Neutrophil (primary cell): ENCODE measurements at regions not wholly inside any gene's neighbourhood (a gene's known extent, or its start where the extent isn't known, plus 50 kb on each side); places are given as distances from the start of the nearest gene placed in this dataset.
A peak's percentile ranks its signal among the peaks of the same experiment; 100 is the strongest.

ENCODE experiments used
- H3K27ac ChIP-seq: fragments of 200-600 bp; sonication (generic); 2 replicates; pipeline ENCODE4 v1.5.1; 2016; ENCODE audit warnings: mild to moderate bottlenecking, moderate library complexity
- H3K27me3 ChIP-seq: fragments of 200-600 bp; sonication (generic); 2 replicates; pipeline ENCODE4 v1.6.0; 2016; ENCODE audit warnings: mild to moderate bottlenecking
- H3K36me3 ChIP-seq: fragments of 200-600 bp; sonication (generic); 2 replicates; pipeline ENCODE4 v1.5.1; 2017
- H3K4me1 ChIP-seq, 2 experiments: fragments of 200-600 bp in 1 of 2; sonication (generic) in 1 of 2; 1 replicate in 1 of 2; 2 replicates in 1 of 2; pipeline versions ENCODE4 v1.5.1 to v1.6.1; 2013 to 2016; ENCODE audit warnings: low read depth in 1 of 2, low read length in 1 of 2, mild to moderate bottlenecking in 1 of 2, moderate library complexity in 1 of 2; ENCODE audit not compliant: control insufficient read depth in 1 of 2, insufficient read depth in 1 of 2
- H3K4me3 ChIP-seq, 2 experiments: fragments of 200-600 bp in 1 of 2; sonication (generic) in 1 of 2; 1 replicate in 1 of 2; 2 replicates in 1 of 2; pipeline ENCODE4 v1.5.1; 2013 to 2016; ENCODE audit warnings: low read depth in 1 of 2, low read length in 1 of 2, mild to moderate bottlenecking in 1 of 2, moderate library complexity in 1 of 2
- H3K9me3 ChIP-seq: fragments of 200-600 bp; sonication (generic); 2 replicates; pipeline ENCODE4 v1.5.1; 2016
- CTCF ChIP-seq: fragments of 200-600 bp; sonication (generic); IDR thresholded peaks from 2 replicates; pipeline ENCODE4 v1.5.1; 2016; ENCODE audit warnings: antibody characterized with exemption

DNA sequence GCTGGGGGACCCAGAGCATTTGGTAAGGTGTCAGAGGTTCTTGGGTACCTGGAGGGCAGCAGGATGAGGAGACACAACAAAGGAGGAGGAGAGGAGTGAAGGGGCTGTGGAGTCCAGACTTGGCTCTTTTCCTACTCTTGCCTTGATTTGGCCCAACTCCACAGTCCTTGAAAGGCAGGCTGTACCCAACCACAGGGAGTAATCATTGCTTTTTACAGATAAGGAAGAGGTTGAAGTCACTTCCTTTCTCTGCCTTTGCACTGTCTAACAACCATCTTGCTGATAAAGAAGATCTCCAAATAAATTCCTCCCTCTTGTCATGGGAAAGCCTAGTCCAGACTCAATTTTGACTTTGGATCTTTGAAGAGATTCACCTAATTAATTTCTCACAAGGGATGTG, 226.8 kb upstream of the HMGA2 start:
- no peaks in the 10 kb centered on the region for H3K9me3 ChIP-seq
- H3K36me3 ChIP-seq: no peaks in the 10 kb centered on the region
- TF ChIP-seq CTCF: no peak
- H3K4me3 ChIP-seq: no peak overlapping the region
- no peak overlapping the region for H3K27ac ChIP-seq
- H3K4me1 ChIP-seq: no peaks in the 10 kb centered on the region
- peaks cover 59% of the 10 kb centered on the region for H3K27me3 ChIP-seq

- no peak for TF ChIP-seq CTCF
- Histone ChIP-seq H3K27me3 (peaks cover 65% of the 10 kb centered on the region), H3K27ac (no peak overlapping the region), H3K4me3 (no peak overlapping the region), H3K9me3 (no peaks in the 10 kb centered on the region), H3K36me3 (no peaks in the 10 kb centered on the region), H3K4me1 (no peaks in the 10 kb centered on the region)
These were observed 225.6 kb upstream of the HMGA2 start for GRCh38 chr12:65598688-65599087.

GRCh38 chr12:65602253-65602609, 222.1 kb upstream of the HMGA2 start:
- H3K27me3 ChIP-seq: peaks cover 51% of the 10 kb centered on the region
- H3K4me3 ChIP-seq: no peak overlapping the region
- no peaks in the 10 kb centered on the region for H3K9me3 ChIP-seq
- no peaks in the 10 kb centered on the region for H3K36me3 ChIP-seq
- H3K27ac ChIP-seq: no peak overlapping the region
- H3K4me1 ChIP-seq: no peaks in the 10 kb centered on the region
- no peak for TF ChIP-seq CTCF

- peaks cover 45% of the 10 kb centered on the region for H3K27me3 ChIP-seq
- H3K4me1 ChIP-seq: no peaks in the 10 kb centered on the region
- H3K36me3 ChIP-seq: no peaks in the 10 kb centered on the region
- no peak overlapping the region for H3K27ac ChIP-seq
- no peak overlapping the region for H3K4me3 ChIP-seq
- no peaks in the 10 kb centered on the region for H3K9me3 ChIP-seq
- peak; percentile 51 for TF ChIP-seq CTCF
These were observed 221.5 kb upstream of the HMGA2 start for GRCh38 chr12:65602610-65603295.

DNA sequence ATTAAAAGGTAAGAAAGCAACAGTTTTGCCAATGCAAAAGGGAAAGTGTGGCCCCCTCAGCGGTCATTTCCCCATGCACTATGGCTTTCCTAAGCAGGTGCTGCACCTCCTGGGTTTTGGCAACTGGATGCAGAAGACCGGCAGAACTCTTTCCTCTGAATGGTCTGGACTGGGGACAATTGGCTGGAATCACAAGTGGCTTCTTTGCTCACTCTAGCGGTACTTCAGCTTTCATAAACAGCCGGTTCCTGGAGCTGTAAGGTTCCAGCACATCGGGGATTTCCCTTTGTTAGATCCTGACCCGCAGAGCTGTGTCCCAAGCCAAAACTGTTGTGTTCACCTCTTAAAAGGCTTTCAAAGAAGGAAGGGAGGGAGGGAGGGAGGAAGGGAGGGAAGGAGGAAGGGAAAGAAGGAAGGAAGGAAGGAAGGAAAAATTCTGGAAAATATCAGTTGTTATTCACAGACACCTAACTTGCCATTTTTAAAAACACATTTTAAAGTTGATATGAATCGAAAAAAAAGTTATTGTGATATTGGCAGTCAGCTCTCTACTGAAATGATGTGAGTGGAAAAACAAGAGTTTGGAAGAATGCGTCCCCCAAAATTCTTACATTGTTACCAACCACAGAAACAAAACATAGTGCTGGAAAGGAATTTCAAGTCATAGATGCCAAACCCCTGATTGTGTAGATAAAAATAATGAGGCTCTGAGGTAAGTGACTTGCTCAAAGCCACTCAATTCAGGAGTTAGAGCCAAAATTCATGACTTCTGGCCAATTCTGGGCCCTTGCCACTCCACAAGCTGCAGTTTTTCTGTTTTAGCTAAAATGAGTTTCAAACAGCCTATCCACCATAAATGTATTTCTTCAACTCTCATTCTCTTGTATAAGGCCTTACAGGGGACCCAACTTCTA, 220.6 kb upstream of the HMGA2 start:
- Histone ChIP-seq H3K4me1 (no peaks in the 10 kb centered on the region), H3K36me3 (no peaks in the 10 kb centered on the region), H3K4me3 (no peak overlapping the region), H3K9me3 (no peaks in the 10 kb centered on the region), H3K27ac (no peak overlapping the region), H3K27me3 (peaks cover 39% of the 10 kb centered on the region)
- TF ChIP-seq CTCF: no peak
